K562 (cell line): ENCODE measurements at regions not wholly inside any gene's neighbourhood (a gene's known extent, or its start where the extent isn't known, plus 50 kb on each side); places are given as distances from the start of the nearest gene placed in this dataset.

Experiments used
- ATAC-seq: fragments of 200-7000 bp; cut with Tn5 transposase; 3 replicates; pipeline ENCODE4 v1.9.1; 2020; ENCODE audit warnings: moderate library complexity
- BruUV-seq: library from RNA; stranded (reverse); fragments of 400-500 nt; replicated peaks from 2 replicates; lab custom pipeline; 2021; lab: Mats Ljungman, UMichigan
- CTCF ChIA-PET: fragments of 300-600 bp; formaldehyde crosslinking; extraction: SDS; loops from one replicate; lab custom pipeline; 2021; ENCODE audit warnings: low intra/inter-chr PET ratio; lab: Yijun Ruan, JAX
- POLR2A ChIA-PET: fragments of 300-600, 350-650 bp; sonication (Branson Sonifier 250); formaldehyde crosslinking; extraction: SDS; loops from one replicate; lab custom pipeline; 2021; ENCODE audit warnings: antibody characterized with exemption, inconsistent platforms; lab: Yijun Ruan, JAX
- DNase-seq, 4 experiments: peaks; one replicate each; pipeline versions ENCODE4 v3.0.0 to v3.0.0-alpha.2; 2011 to 2018; ENCODE audit warnings: low spot score in 3 of 4, mixed read lengths in 3 of 4; ENCODE audit errors: extremely low read depth in 1 of 4
- FAIRE-seq: peaks from 2 replicates; lab custom pipeline; 2011; peaks lifted over from hg19 to GRCh38; lab: Jason Lieb, UNC
- H2AFZ ChIP-seq: 2 replicates; pipeline ENCODE4 v1.6.0; 2011; ENCODE audit warnings: low read depth, low read length, control low read depth, inconsistent platforms
- H3K27ac ChIP-seq: fragments of 200-600 bp; 3 replicates; pipeline ENCODE4 v1.8.0; 2011; ENCODE audit warnings: low read depth, mild to moderate bottlenecking, control low read depth, inconsistent platforms, low read length, moderate library complexity, mixed read lengths; ENCODE audit errors: extremely low read depth
- H3K27me3 ChIP-seq, 2 experiments: fragments of 300-600 bp in 1 of 2; 2 replicates in 1 of 2; 3 replicates in 1 of 2; pipeline versions ENCODE4 v1.6.0 to v1.8.0; 2011; ENCODE audit warnings: inconsistent platforms in 2 of 2, low read length in 2 of 2, mild to moderate bottlenecking in 1 of 2, mixed read lengths in 1 of 2, moderate library complexity in 1 of 2; ENCODE audit not compliant: control insufficient read depth in 2 of 2, insufficient read depth in 2 of 2
- H3K36me3 ChIP-seq: fragments of 300-600 bp; 3 replicates; pipeline ENCODE4 v1.8.0; 2011; ENCODE audit warnings: mild to moderate bottlenecking, low read length, inconsistent platforms; ENCODE audit not compliant: control insufficient read depth, insufficient read depth
- H3K4me1 ChIP-seq, 2 experiments: fragments of 200-600 bp in 1 of 2; replicated peaks in 1 of 2; 2 replicates in 1 of 2; 3 replicates in 1 of 2; pipeline versions ENCODE4 v1.5.1 to v1.8.0; 2011; ENCODE audit warnings: inconsistent platforms in 2 of 2, low read length in 2 of 2, mild to moderate bottlenecking in 1 of 2, mixed read lengths in 1 of 2, moderate library complexity in 1 of 2; ENCODE audit not compliant: control insufficient read depth in 2 of 2, insufficient read depth in 2 of 2
- H3K4me2 ChIP-seq: 2 replicates; pipeline ENCODE4 v1.6.1; 2011; ENCODE audit warnings: low read length, control low read depth, inconsistent platforms, mixed read lengths; ENCODE audit not compliant: insufficient read depth
- H3K4me3 ChIP-seq: fragments of 200-600 bp; sonication (generic), shearing (Covaris generic); 2 replicates; pipeline ENCODE4 v1.5.1; 2016; ENCODE audit warnings: control low read depth, inconsistent platforms
- H3K79me2 ChIP-seq: fragments of 200-600 bp; 3 replicates; pipeline ENCODE4 v1.8.0; 2011; ENCODE audit warnings: low read length, inconsistent platforms; ENCODE audit not compliant: control insufficient read depth, insufficient read depth
- H3K9ac ChIP-seq, 2 experiments: 2 replicates each; pipeline versions ENCODE4 v1.6.0 to v1.6.1; 2011; ENCODE audit warnings: low read depth in 2 of 2, low read length in 2 of 2, control low read depth in 1 of 2, inconsistent platforms in 1 of 2, mild to moderate bottlenecking in 1 of 2, mixed read lengths in 1 of 2; ENCODE audit not compliant: insufficient read depth in 1 of 2
- H3K9me1 ChIP-seq: one replicate; pipeline ENCODE4 v1.6.0; 2011; ENCODE audit warnings: inconsistent platforms, mild to moderate bottlenecking, low read length, moderate library complexity; ENCODE audit not compliant: control insufficient read depth, insufficient read depth
- H3K9me3 ChIP-seq: replicated peaks from 2 replicates; pipeline ENCODE4 v1.5.1; 2011; ENCODE audit warnings: low read depth, low read length, inconsistent platforms; ENCODE audit not compliant: control insufficient read depth, insufficient read depth
- H4K20me1 ChIP-seq: replicated peaks from 2 replicates; pipeline ENCODE4 v1.6.1; 2011; ENCODE audit warnings: low read length, inconsistent platforms, mixed read lengths; ENCODE audit not compliant: control insufficient read depth, insufficient read depth
- FOXM1 ChIP-seq, 2 experiments: fragments of 450-650 bp in 1 of 2; sonication (generic) in 1 of 2; formaldehyde crosslinking in 1 of 2; IDR thresholded peaks; 2 replicates each; pipeline versions ENCODE4 v1.6.1 to v1.9.0; 2017 to 2022; ENCODE audit warnings: low read depth in 2 of 2, mild to moderate bottlenecking in 2 of 2, missing genetic modification reagents in 1 of 2, moderate library complexity in 1 of 2
- in situ Hi-C: fragments of 300-500 bp; cut with MboI; formaldehyde crosslinking; loops from 4 replicates; pipeline ENCODE4 v1.15.0; 2018; ENCODE audit warnings: inconsistent platforms, mixed read lengths
- intact Hi-C: fragments of 100-400 bp; cut with micrococcal nuclease; formaldehyde crosslinking; loops from 2 replicates; pipeline ENCODE4 v1.14.2; 2022
- TF ChIP-seq, protein P1 (sequence below): sonication (generic); formaldehyde crosslinking; IDR thresholded peaks from 2 replicates; pipeline ENCODE4 v1.8.0; 2023; ENCODE audit warnings: missing genetic modification reagents, mild to moderate bottlenecking, borderline replicate concordance

GRCh38 chr5:109478830-109479229 is 69.1 kb upstream of the PJA2 start:
- no peaks in the 10 kb centered on the region; a peak in 2 of 5 replicates for H3K27me3 ChIP-seq
- H4K20me1 ChIP-seq, result no peaks in the 10 kb centered on the region
- H3K4me2 ChIP-seq, result no peak overlapping the region
- DNase-seq, result no peak
- in situ Hi-C loops, result loop anchor here (10.0 kb wide), 1 partner anchor 804 kb away; no protein-coding TSS in a partner anchor
- H3K36me3 ChIP-seq, result no peaks in the 10 kb centered on the region
- H3K9ac ChIP-seq, result no peak overlapping the region
- ChIA-PET CTCF (no interaction called here), POLR2A (no interaction called here)
- no peaks in the 10 kb centered on the region for H3K79me2 ChIP-seq
- H3K9me3 ChIP-seq, result no peaks in the 10 kb centered on the region
- no peak overlapping the region for H3K4me3 ChIP-seq
- H2AFZ ChIP-seq, result no peak overlapping the region
- intact Hi-C loops, result loop anchor here (10.0 kb wide), 2 partner anchors 174 to 954 kb away; no protein-coding TSS in a partner anchor
- no peak for ATAC-seq
- TF ChIP-seq, protein P1, sequence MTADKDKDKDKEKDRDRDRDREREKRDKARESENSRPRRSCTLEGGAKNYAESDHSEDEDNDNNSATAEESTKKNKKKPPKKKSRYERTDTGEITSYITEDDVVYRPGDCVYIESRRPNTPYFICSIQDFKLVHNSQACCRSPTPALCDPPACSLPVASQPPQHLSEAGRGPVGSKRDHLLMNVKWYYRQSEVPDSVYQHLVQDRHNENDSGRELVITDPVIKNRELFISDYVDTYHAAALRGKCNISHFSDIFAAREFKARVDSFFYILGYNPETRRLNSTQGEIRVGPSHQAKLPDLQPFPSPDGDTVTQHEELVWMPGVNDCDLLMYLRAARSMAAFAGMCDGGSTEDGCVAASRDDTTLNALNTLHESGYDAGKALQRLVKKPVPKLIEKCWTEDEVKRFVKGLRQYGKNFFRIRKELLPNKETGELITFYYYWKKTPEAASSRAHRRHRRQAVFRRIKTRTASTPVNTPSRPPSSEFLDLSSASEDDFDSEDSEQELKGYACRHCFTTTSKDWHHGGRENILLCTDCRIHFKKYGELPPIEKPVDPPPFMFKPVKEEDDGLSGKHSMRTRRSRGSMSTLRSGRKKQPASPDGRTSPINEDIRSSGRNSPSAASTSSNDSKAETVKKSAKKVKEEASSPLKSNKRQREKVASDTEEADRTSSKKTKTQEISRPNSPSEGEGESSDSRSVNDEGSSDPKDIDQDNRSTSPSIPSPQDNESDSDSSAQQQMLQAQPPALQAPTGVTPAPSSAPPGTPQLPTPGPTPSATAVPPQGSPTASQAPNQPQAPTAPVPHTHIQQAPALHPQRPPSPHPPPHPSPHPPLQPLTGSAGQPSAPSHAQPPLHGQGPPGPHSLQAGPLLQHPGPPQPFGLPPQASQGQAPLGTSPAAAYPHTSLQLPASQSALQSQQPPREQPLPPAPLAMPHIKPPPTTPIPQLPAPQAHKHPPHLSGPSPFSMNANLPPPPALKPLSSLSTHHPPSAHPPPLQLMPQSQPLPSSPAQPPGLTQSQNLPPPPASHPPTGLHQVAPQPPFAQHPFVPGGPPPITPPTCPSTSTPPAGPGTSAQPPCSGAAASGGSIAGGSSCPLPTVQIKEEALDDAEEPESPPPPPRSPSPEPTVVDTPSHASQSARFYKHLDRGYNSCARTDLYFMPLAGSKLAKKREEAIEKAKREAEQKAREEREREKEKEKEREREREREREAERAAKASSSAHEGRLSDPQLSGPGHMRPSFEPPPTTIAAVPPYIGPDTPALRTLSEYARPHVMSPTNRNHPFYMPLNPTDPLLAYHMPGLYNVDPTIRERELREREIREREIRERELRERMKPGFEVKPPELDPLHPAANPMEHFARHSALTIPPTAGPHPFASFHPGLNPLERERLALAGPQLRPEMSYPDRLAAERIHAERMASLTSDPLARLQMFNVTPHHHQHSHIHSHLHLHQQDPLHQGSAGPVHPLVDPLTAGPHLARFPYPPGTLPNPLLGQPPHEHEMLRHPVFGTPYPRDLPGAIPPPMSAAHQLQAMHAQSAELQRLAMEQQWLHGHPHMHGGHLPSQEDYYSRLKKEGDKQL, result no peak
- no peak for TF ChIP-seq FOXM1 (IDR thresholded peaks at IDR 0.05; ENCODE audit: low read depth)
- TF ChIP-seq FOXM1 (CRISPR knock-in tag; IDR thresholded peaks at IDR 0.05; ENCODE audit: low read depth), result no peak
- TF ChIP-seq, all 486 proteins: peak for 0
- Histone ChIP-seq H3K4me1 (no peaks in the 10 kb centered on the region), H3K9me1 (no peaks in the 10 kb centered on the region), H3K27ac (no peak overlapping the region)
- no TSS peak for BruUV-seq
- FAIRE-seq, result no peak
